ENCODE measurements at regions not wholly inside any gene's neighbourhood (a gene's known extent, or its start where the extent isn't known, plus 50 kb on each side); places are given as distances from the start of the nearest gene placed in this dataset.

GRCh38 chr1:193697115-193697762 lies 510.8 kb upstream of the B3GALT2 start:
- Histone ChIP-seq H3K27ac (ENCODE audit: low read length) (no peak overlapping the region), H3K4me3 (ENCODE audit: low read length) (no peak overlapping the region), H3K9me3 (ENCODE audit: control insufficient read depth, low read length) (no peaks in the 10 kb centered on the region), H3K27me3 (ENCODE audit: control insufficient read depth, insufficient read depth) (no peaks in the 10 kb centered on the region), H3K4me1 (ENCODE audit: control insufficient read depth, insufficient read depth, low read length) (no peaks in the 10 kb centered on the region)
- ATAC-seq = no peak
- WGBS = 81% methylated on average over 2 of the region's 2 CpGs
- intact Hi-C loops (cut with DNase I) = no loop called here
- no peak for DNase-seq

- Histone ChIP-seq H3K4me1 (ENCODE audit: control insufficient read depth, insufficient read depth, low read length) (no peaks in the 10 kb centered on the region), H3K27me3 (ENCODE audit: control insufficient read depth, insufficient read depth) (no peaks in the 10 kb centered on the region), H3K4me3 (ENCODE audit: low read length) (no peak overlapping the region), H3K27ac (ENCODE audit: low read length) (no peak overlapping the region), H3K9me3 (ENCODE audit: control insufficient read depth, low read length) (no peaks in the 10 kb centered on the region)
- no peak for DNase-seq
- no peak for ATAC-seq
- intact Hi-C loops (cut with DNase I) = no loop called here
- WGBS = 79% methylated on average over 1 of the region's 1 CpG
Observed at GRCh38 chr1:193694741-193695140, 508.3 kb upstream of the B3GALT2 start.

GRCh38 chr1:193685986-193686385 lies 499.6 kb upstream of the B3GALT2 start:
- Histone ChIP-seq H3K4me1 (ENCODE audit: control insufficient read depth, insufficient read depth, low read length) (no peaks in the 10 kb centered on the region), H3K4me3 (ENCODE audit: low read length) (no peak overlapping the region), H3K27me3 (ENCODE audit: control insufficient read depth, insufficient read depth) (no peaks in the 10 kb centered on the region), H3K27ac (ENCODE audit: low read length) (no peak overlapping the region), H3K9me3 (ENCODE audit: control insufficient read depth, low read length) (no peaks in the 10 kb centered on the region)
- DNase-seq = no peak
- no peak for ATAC-seq
- WGBS = 66% methylated on average over 2 of the region's 2 CpGs
- intact Hi-C loops (cut with DNase I) = no loop called here

GRCh38 chr1:193681422-193681821 lies 495.0 kb upstream of the B3GALT2 start:
- Histone ChIP-seq H3K4me1 (ENCODE audit: control insufficient read depth, insufficient read depth, low read length) (no peaks in the 10 kb centered on the region), H3K27me3 (ENCODE audit: control insufficient read depth, insufficient read depth) (no peaks in the 10 kb centered on the region), H3K9me3 (ENCODE audit: control insufficient read depth, low read length) (no peaks in the 10 kb centered on the region), H3K4me3 (ENCODE audit: low read length) (no peak overlapping the region), H3K27ac (ENCODE audit: low read length) (no peak overlapping the region)
- WGBS = 55% methylated on average over 1 of the region's 1 CpG
- no peak for ATAC-seq
- intact Hi-C loops (cut with DNase I) = no loop called here
- DNase-seq = no peak

GRCh38 chr1:193680924-193681316 lies 494.5 kb upstream of the B3GALT2 start:
- H3K27ac ChIP-seq (ENCODE audit: low read length) = no peak overlapping the region
- no peaks in the 10 kb centered on the region for H3K9me3 ChIP-seq (ENCODE audit: control insufficient read depth, low read length)
- H3K4me3 ChIP-seq (ENCODE audit: low read length) = no peak overlapping the region
- no peak for ATAC-seq
- 25% methylated on average over 2 of the region's 2 CpGs for WGBS
- intact Hi-C loops (cut with DNase I) = no loop called here
- DNase-seq = no peak
- no peaks in the 10 kb centered on the region for H3K27me3 ChIP-seq (ENCODE audit: control insufficient read depth, insufficient read depth)
- no peaks in the 10 kb centered on the region for H3K4me1 ChIP-seq (ENCODE audit: control insufficient read depth, insufficient read depth, low read length)

- 19% methylated on average over 1 of the region's 1 CpG for WGBS
- Histone ChIP-seq H3K4me3 (ENCODE audit: low read length) (no peak overlapping the region), H3K27me3 (ENCODE audit: control insufficient read depth, insufficient read depth) (no peaks in the 10 kb centered on the region), H3K27ac (ENCODE audit: low read length) (no peak overlapping the region), H3K4me1 (ENCODE audit: control insufficient read depth, insufficient read depth, low read length) (no peaks in the 10 kb centered on the region), H3K9me3 (ENCODE audit: control insufficient read depth, low read length) (no peaks in the 10 kb centered on the region)
- intact Hi-C loops (cut with DNase I) = no loop called here
- no peak for ATAC-seq
- DNase-seq = no peak
Observed at GRCh38 chr1:193680247-193680923, 494.0 kb upstream of the B3GALT2 start.

- 54% methylated on average over 3 of the region's 3 CpGs for WGBS
- intact Hi-C loops (cut with DNase I) = no loop called here
- ATAC-seq = no peak
- Histone ChIP-seq H3K9me3 (ENCODE audit: control insufficient read depth, low read length) (no peaks in the 10 kb centered on the region), H3K27ac (ENCODE audit: low read length) (no peak overlapping the region), H3K4me3 (ENCODE audit: low read length) (no peak overlapping the region), H3K27me3 (ENCODE audit: control insufficient read depth, insufficient read depth) (no peaks in the 10 kb centered on the region), H3K4me1 (ENCODE audit: control insufficient read depth, insufficient read depth, low read length) (no peaks in the 10 kb centered on the region)
- no peak for DNase-seq
Observed at GRCh38 chr1:193677874-193678273, 491.5 kb upstream of the B3GALT2 start.

GRCh38 chr1:193676996-193677549 lies 490.7 kb upstream of the B3GALT2 start:
- no peak overlapping the region for H3K4me3 ChIP-seq (ENCODE audit: low read length)
- DNase-seq = no peak
- ATAC-seq = no peak
- 49% methylated on average over 2 of the region's 2 CpGs for WGBS
- H3K9me3 ChIP-seq (ENCODE audit: control insufficient read depth, low read length) = no peaks in the 10 kb centered on the region
- H3K27ac ChIP-seq (ENCODE audit: low read length) = no peak overlapping the region
- no peaks in the 10 kb centered on the region for H3K27me3 ChIP-seq (ENCODE audit: control insufficient read depth, insufficient read depth)
- intact Hi-C loops (cut with DNase I) = no loop called here
- H3K4me1 ChIP-seq (ENCODE audit: control insufficient read depth, insufficient read depth, low read length) = no peaks in the 10 kb centered on the region

- Histone ChIP-seq H3K4me3 (ENCODE audit: low read length) (no peak overlapping the region), H3K9me3 (ENCODE audit: control insufficient read depth, low read length) (no peaks in the 10 kb centered on the region), H3K4me1 (ENCODE audit: control insufficient read depth, insufficient read depth, low read length) (no peaks in the 10 kb centered on the region), H3K27ac (ENCODE audit: low read length) (no peak overlapping the region), H3K27me3 (ENCODE audit: control insufficient read depth, insufficient read depth) (no peaks in the 10 kb centered on the region)
- DNase-seq (no peak), ATAC-seq (no peak)
- WGBS = 59% methylated on average over 7 of the region's 7 CpGs
- intact Hi-C loops (cut with DNase I) = no loop called here
Observed at GRCh38 chr1:193674292-193674944, 488.0 kb upstream of the B3GALT2 start.

GRCh38 chr1:193666485-193667083 lies 480.2 kb upstream of the B3GALT2 start:
- no peak overlapping the region for H3K27ac ChIP-seq (ENCODE audit: low read length)
- no peaks in the 10 kb centered on the region for H3K27me3 ChIP-seq (ENCODE audit: control insufficient read depth, insufficient read depth)
- no peak for ATAC-seq
- no peaks in the 10 kb centered on the region for H3K4me1 ChIP-seq (ENCODE audit: control insufficient read depth, insufficient read depth, low read length)
- intact Hi-C loops (cut with DNase I) = no loop called here
- H3K4me3 ChIP-seq (ENCODE audit: low read length) = no peak overlapping the region
- 86% methylated on average over 7 of the region's 7 CpGs for WGBS
- DNase-seq = no peak
- no peaks in the 10 kb centered on the region for H3K9me3 ChIP-seq (ENCODE audit: control insufficient read depth, low read length)

- Histone ChIP-seq H3K4me1 (ENCODE audit: control insufficient read depth, insufficient read depth, low read length) (no peaks in the 10 kb centered on the region), H3K27me3 (ENCODE audit: control insufficient read depth, insufficient read depth) (no peaks in the 10 kb centered on the region), H3K9me3 (ENCODE audit: control insufficient read depth, low read length) (no peaks in the 10 kb centered on the region), H3K4me3 (ENCODE audit: low read length) (no peak overlapping the region), H3K27ac (ENCODE audit: low read length) (no peak overlapping the region)
- DNase-seq (no peak), ATAC-seq (no peak)
- intact Hi-C loops (cut with DNase I) = no loop called here
Observed at GRCh38 chr1:193663965-193664364, 477.6 kb upstream of the B3GALT2 start.
